ENCODE measurements at regions not wholly inside any gene's neighbourhood (a gene's known extent, or its start where the extent isn't known, plus 50 kb on each side); places are given as distances from the start of the nearest gene placed in this dataset.
"Not testable (repeated sequence)": the region's sequence is repeated elsewhere in the genome, so short reads cannot be mapped to it uniquely, and the experiment has no call there.

GRCh38 chr5:163789870-163790269 lies 284.5 kb downstream of the MAT2B start:
- DNase-seq (ENCODE audit: low spot score) = no peak

GRCh38 chr5:163790497-163790896 lies 285.1 kb downstream of the MAT2B start:
- DNase-seq (ENCODE audit: low spot score) = no peak

- DNase-seq (ENCODE audit: low spot score) = no peak
These were observed 289.6 kb downstream of the MAT2B start for GRCh38 chr5:163794993-163795392.

GRCh38 chr5:163807781-163808180 lies 302.4 kb downstream of the MAT2B start:
- no peak for DNase-seq (ENCODE audit: low spot score)

GRCh38 chr5:163809473-163809872 lies 304.1 kb downstream of the MAT2B start:
- DNase-seq (ENCODE audit: low spot score) = no peak

- DNase-seq (ENCODE audit: low spot score) = no peak
These were observed 308.5 kb downstream of the MAT2B start for GRCh38 chr5:163813900-163814299.

- DNase-seq (ENCODE audit: low spot score) = no peak
These were observed 309.9 kb downstream of the MAT2B start for GRCh38 chr5:163815240-163815791.

GRCh38 chr5:163821142-163821541 lies 315.7 kb downstream of the MAT2B start:
- no peak for DNase-seq (ENCODE audit: low spot score)

GRCh38 chr5:163822548-163822947 lies 317.1 kb downstream of the MAT2B start:
- DNase-seq (ENCODE audit: low spot score) = no peak

- DNase-seq (ENCODE audit: low spot score) = no peak
These were observed 320.2 kb downstream of the MAT2B start for GRCh38 chr5:163825661-163826060.

GRCh38 chr5:163826201-163826600 lies 320.8 kb downstream of the MAT2B start:
- no peak for DNase-seq (ENCODE audit: low spot score)

GRCh38 chr5:163832155-163832554 lies 326.7 kb downstream of the MAT2B start:
- DNase-seq (ENCODE audit: low spot score) = no peak

GRCh38 chr5:163838738-163839137 lies 333.3 kb downstream of the MAT2B start:
- no peak for DNase-seq (ENCODE audit: low spot score)

- no peak for DNase-seq (ENCODE audit: low spot score)
These were observed 341.1 kb downstream of the MAT2B start for GRCh38 chr5:163846512-163846911.

GRCh38 chr5:163855754-163856153 lies 350.3 kb downstream of the MAT2B start:
- no peak for DNase-seq (ENCODE audit: low spot score)

GRCh38 chr5:163861670-163862069 lies 356.3 kb downstream of the MAT2B start:
- DNase-seq (ENCODE audit: low spot score) = no peak

- no peak for DNase-seq (ENCODE audit: low spot score)
These were observed 361.9 kb downstream of the MAT2B start for GRCh38 chr5:163867324-163867723.

GRCh38 chr5:163867738-163868137 lies 362.3 kb downstream of the MAT2B start:
- no peak for DNase-seq (ENCODE audit: low spot score)

GRCh38 chr5:163869581-163869980 lies 364.2 kb downstream of the MAT2B start:
- no peak for DNase-seq (ENCODE audit: low spot score)

GRCh38 chr5:163870441-163870840 lies 365.0 kb downstream of the MAT2B start:
- no peak for DNase-seq (ENCODE audit: low spot score)

GRCh38 chr5:163874431-163874830 lies 369.0 kb downstream of the MAT2B start:
- DNase-seq (ENCODE audit: low spot score) = no peak

GRCh38 chr5:163874912-163875311 lies 369.5 kb downstream of the MAT2B start:
- DNase-seq (ENCODE audit: low spot score) = not testable (repeated sequence)

GRCh38 chr5:163877865-163878264 lies 372.4 kb downstream of the MAT2B start:
- no peak for DNase-seq (ENCODE audit: low spot score)

- no peak for DNase-seq (ENCODE audit: low spot score)
These were observed 373.1 kb downstream of the MAT2B start for GRCh38 chr5:163878490-163878889.

- DNase-seq (ENCODE audit: low spot score) = no peak
These were observed 374.9 kb downstream of the MAT2B start for GRCh38 chr5:163880302-163880701.
